D721Med (cell line): ENCODE measurements at regions not wholly inside any gene's neighbourhood (a gene's known extent, or its start where the extent isn't known, plus 50 kb on each side); places are given as distances from the start of the nearest gene placed in this dataset.

Experiments used
- DNase-seq: peaks from one replicate; pipeline ENCODE4 v3.0.0; 2011; ENCODE audit warnings: low spot score; ENCODE audit not compliant: insufficient read length
- FAIRE-seq: peaks from 2 replicates; lab custom pipeline; 2011; peaks lifted over from hg19 to GRCh38; lab: Jason Lieb, UNC
- CTCF ChIP-seq: IDR thresholded peaks from 2 replicates; pipeline ENCODE4 v1.5.1; 2012; ENCODE audit warnings: mild to moderate bottlenecking, control low read depth; ENCODE audit not compliant: insufficient read depth; ENCODE audit errors: missing control alignments

GRCh38 chr2:122391726-122392125 is 636.3 kb downstream of the TSN start:
- TF ChIP-seq CTCF: no peak
- no peak for DNase-seq
- FAIRE-seq: no peak

- FAIRE-seq (no peak), DNase-seq (no peak)
- TF ChIP-seq CTCF: no peak
Observed at GRCh38 chr2:122395687-122396086, 640.2 kb downstream of the TSN start.

- DNase-seq (no peak), FAIRE-seq (no peak)
- TF ChIP-seq CTCF: no peak
Observed at GRCh38 chr2:122411231-122411630, 655.8 kb downstream of the TSN start.

- no peak for DNase-seq
- no peak for FAIRE-seq
- no peak for TF ChIP-seq CTCF
Observed at GRCh38 chr2:122412360-122412759, 656.9 kb downstream of the TSN start.

GRCh38 chr2:122414902-122415301 is 659.5 kb downstream of the TSN start:
- DNase-seq (no peak), FAIRE-seq (no peak)
- TF ChIP-seq CTCF: no peak

- FAIRE-seq (no peak), DNase-seq (no peak)
- no peak for TF ChIP-seq CTCF
Observed at GRCh38 chr2:122417114-122417513, 661.7 kb downstream of the TSN start.

GRCh38 chr2:122421775-122422174 is 666.3 kb downstream of the TSN start:
- DNase-seq (no peak), FAIRE-seq (no peak)
- no peak for TF ChIP-seq CTCF
